Neural crest cell (in vitro differentiated cells): ENCODE measurements at regions not wholly inside any gene's neighbourhood (a gene's known extent, or its start where the extent isn't known, plus 50 kb on each side); places are given as distances from the start of the nearest gene placed in this dataset.

Source experiments
- DNase-seq: peaks from one replicate; pipeline ENCODE4 v3.0.0; 2021; ENCODE audit warnings: low read depth, mixed read lengths, low spot score
- H3K27ac Mint-ChIP-seq: one replicate; pipeline ENCODE4 v1.8.0; 2021; ENCODE audit warnings: mild to moderate bottlenecking, mixed read lengths; ENCODE audit not compliant: unreplicated experiment
- H3K27me3 Mint-ChIP-seq: 2 replicates; pipeline ENCODE4 v1.8.0; 2021; ENCODE audit warnings: low read depth, mild to moderate bottlenecking, mixed read lengths
- H3K36me3 Mint-ChIP-seq: 2 replicates; pipeline ENCODE4 v1.8.0; 2021; ENCODE audit warnings: low read depth, mild to moderate bottlenecking, mixed read lengths
- H3K4me1 Mint-ChIP-seq: 2 replicates; pipeline ENCODE4 v1.8.0; 2021; ENCODE audit warnings: mixed read lengths
- H3K4me3 Mint-ChIP-seq: one replicate; pipeline ENCODE4 v1.8.0; 2021; ENCODE audit warnings: mild to moderate bottlenecking, mixed read lengths
- H3K9me3 Mint-ChIP-seq: 2 replicates; pipeline ENCODE4 v1.8.0; 2021; ENCODE audit warnings: mixed read lengths
- TF ChIP-seq, protein P1 (sequence below): fragments of 200-600 bp; sonication (generic); conservative IDR thresholded peaks from 2 replicates; pipeline ENCODE4 v1.5.0; 2021; ENCODE audit warnings: antibody characterized with exemption, mild to moderate bottlenecking

DNA sequence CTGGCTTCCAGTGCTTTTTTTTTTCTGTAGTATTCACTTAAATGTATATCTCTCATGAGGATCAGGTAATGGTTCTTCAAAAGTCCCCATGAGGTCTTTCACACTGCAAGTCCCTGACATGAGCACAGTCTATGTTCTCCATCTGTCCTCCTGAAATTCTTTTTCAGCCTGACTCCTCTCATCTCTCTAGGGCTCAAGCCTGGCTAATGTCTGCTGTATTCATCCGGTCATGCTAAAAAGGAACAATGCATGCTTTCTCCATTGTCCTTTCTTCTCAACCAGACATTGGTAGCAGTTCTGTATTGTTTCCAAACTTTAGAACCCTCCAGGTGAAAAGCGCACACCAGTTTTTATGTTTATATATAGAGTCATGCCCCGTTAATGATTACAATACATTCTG lies 368.3 kb upstream of the OLFM3 start:
- Mint-ChIP-seq H3K36me3 (peaks cover 3% of the 10 kb centered on the region), H3K9me3 (peaks cover 5% of the 10 kb centered on the region), H3K4me1 (no peaks in the 10 kb centered on the region), H3K27me3 (no peaks in the 10 kb centered on the region), H3K4me3 (no peak overlapping the region), H3K27ac (no peak overlapping the region)
- TF ChIP-seq, protein P1, sequence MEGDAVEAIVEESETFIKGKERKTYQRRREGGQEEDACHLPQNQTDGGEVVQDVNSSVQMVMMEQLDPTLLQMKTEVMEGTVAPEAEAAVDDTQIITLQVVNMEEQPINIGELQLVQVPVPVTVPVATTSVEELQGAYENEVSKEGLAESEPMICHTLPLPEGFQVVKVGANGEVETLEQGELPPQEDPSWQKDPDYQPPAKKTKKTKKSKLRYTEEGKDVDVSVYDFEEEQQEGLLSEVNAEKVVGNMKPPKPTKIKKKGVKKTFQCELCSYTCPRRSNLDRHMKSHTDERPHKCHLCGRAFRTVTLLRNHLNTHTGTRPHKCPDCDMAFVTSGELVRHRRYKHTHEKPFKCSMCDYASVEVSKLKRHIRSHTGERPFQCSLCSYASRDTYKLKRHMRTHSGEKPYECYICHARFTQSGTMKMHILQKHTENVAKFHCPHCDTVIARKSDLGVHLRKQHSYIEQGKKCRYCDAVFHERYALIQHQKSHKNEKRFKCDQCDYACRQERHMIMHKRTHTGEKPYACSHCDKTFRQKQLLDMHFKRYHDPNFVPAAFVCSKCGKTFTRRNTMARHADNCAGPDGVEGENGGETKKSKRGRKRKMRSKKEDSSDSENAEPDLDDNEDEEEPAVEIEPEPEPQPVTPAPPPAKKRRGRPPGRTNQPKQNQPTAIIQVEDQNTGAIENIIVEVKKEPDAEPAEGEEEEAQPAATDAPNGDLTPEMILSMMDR: no peak
- DNase-seq: no peak

DNA sequence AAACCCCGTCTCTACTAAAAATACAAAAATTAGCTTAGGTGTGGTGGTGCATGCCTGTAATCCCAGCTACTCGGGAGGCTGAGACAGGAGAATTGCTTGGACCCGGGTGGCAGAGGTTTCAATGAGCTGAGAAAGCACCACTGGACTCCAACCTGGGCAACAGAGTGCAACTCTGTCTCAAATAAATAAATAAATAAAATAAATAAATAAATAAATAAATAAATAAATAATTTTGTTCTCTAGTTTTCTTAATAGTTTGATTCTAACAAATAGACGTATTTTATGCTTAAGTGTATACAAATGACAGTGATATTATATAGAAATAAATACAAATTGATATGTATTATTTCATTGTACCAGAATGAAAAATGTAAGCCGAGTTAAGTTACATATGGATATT lies 339.9 kb upstream of the OLFM3 start:
- DNase-seq: no peak
- Mint-ChIP-seq H3K36me3 (no peaks in the 10 kb centered on the region), H3K27ac (no peak overlapping the region), H3K4me3 (no peak overlapping the region), H3K27me3 (peaks cover 15% of the 10 kb centered on the region), H3K4me1 (no peaks in the 10 kb centered on the region), H3K9me3 (no peaks in the 10 kb centered on the region)
- TF ChIP-seq, protein P1: no peak

DNA sequence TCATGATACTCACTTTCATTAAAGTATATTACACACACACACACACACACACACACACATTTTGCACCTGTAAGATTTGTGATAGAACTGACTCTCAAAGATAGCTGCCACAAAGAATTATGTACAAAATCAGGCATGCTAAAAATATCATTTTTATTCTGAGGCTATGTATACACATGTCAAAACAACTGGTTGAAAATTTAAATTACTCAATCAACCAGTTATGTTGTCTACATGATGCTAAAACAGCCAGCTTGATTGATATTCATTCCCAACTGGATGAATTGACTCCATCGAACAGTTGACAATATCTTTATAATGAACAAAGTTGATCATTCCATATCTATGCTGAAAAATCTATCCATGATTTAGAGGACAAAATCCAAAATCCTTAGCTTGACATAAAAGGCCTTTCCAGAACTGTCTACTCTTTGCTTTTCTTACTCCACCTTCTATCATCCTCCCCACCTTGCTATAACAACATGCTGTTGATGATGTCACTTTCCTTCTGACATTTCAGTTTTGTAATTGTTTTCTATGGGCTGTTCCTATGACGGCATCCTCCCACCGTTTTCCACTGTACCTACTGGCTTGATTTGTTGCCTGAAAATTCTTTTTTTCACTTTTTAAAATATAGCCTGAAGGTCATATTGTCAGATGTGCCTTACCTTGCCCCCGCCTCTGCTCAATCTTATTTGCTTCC lies 321.5 kb upstream of the OLFM3 start:
- TF ChIP-seq, protein P1: no peak
- Mint-ChIP-seq H3K27me3 (no peaks in the 10 kb centered on the region), H3K36me3 (no peaks in the 10 kb centered on the region), H3K4me3 (no peak overlapping the region), H3K9me3 (peaks cover 5% of the 10 kb centered on the region), H3K27ac (no peak overlapping the region), H3K4me1 (no peaks in the 10 kb centered on the region)
- DNase-seq: no peak

DNA sequence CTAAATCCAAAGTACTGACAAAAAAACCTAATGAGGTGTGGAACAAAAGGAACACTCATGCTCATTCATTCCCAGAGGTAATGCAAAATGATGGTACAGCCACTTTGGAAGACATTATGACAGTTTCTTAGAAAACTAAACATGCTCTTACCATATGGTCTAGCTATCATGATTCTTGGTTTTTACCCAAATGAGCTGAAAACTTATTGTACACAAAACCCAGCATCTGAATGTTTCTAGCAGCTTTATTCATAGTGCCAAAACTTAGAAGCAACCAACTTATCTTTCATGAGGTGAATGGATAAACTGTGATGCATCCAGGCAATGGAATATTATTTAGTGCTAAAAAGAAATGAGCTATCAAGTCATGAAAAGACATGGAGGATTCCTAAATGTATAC lies 318.4 kb upstream of the OLFM3 start:
- Mint-ChIP-seq H3K9me3 (peaks cover 5% of the 10 kb centered on the region), H3K4me1 (no peaks in the 10 kb centered on the region), H3K27me3 (no peaks in the 10 kb centered on the region), H3K27ac (no peak overlapping the region), H3K36me3 (no peaks in the 10 kb centered on the region), H3K4me3 (no peak overlapping the region)
- TF ChIP-seq, protein P1: no peak
- no peak for DNase-seq

DNA sequence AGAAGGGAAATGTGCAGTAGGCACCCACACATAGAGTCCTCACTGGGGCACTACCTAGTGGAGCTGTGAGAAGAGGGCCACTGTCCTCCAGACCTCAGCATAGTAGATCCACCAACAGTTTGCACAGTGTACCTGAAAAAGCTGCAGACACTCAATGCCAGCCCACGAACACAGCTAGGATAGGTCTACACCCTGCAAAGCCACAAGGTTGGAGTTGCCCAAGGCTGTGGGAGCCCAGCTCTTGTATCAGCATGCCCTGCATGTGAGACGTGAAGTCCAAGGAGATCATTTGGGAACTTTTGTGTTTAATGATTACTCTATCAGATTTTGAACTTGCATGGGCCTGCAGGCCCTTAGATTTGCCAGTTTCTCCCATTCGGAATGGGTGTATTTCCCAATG lies 299.4 kb upstream of the OLFM3 start:
- TF ChIP-seq, protein P1: no peak
- no peak overlapping the region for H3K27ac Mint-ChIP-seq
- no peak for DNase-seq
- peaks cover 9% of the 10 kb centered on the region for H3K9me3 Mint-ChIP-seq
- no peaks in the 10 kb centered on the region for H3K36me3 Mint-ChIP-seq
- H3K27me3 Mint-ChIP-seq: peaks cover 3% of the 10 kb centered on the region
- H3K4me3 Mint-ChIP-seq: no peak overlapping the region
- H3K4me1 Mint-ChIP-seq: no peaks in the 10 kb centered on the region
